K562 (cell line): ENCODE measurements at regions not wholly inside any gene's neighbourhood (a gene's known extent, or its start where the extent isn't known, plus 50 kb on each side); places are given as distances from the start of the nearest gene placed in this dataset.

Experiments
- ATAC-seq: fragments of 200-7000 bp; cut with Tn5 transposase; 3 replicates; pipeline ENCODE4 v1.9.1; 2020; ENCODE audit warnings: moderate library complexity
- BruUV-seq: library from RNA; stranded (reverse); fragments of 400-500 nt; replicated peaks from 2 replicates; lab custom pipeline; 2021; lab: Mats Ljungman, UMichigan
- CTCF ChIA-PET: fragments of 300-600 bp; formaldehyde crosslinking; extraction: SDS; loops from one replicate; lab custom pipeline; 2021; ENCODE audit warnings: low intra/inter-chr PET ratio; lab: Yijun Ruan, JAX
- POLR2A ChIA-PET: fragments of 300-600, 350-650 bp; sonication (Branson Sonifier 250); formaldehyde crosslinking; extraction: SDS; loops from one replicate; lab custom pipeline; 2021; ENCODE audit warnings: antibody characterized with exemption, inconsistent platforms; lab: Yijun Ruan, JAX
- DNase-seq, 4 experiments: peaks; one replicate each; pipeline versions ENCODE4 v3.0.0 to v3.0.0-alpha.2; 2011 to 2018; ENCODE audit warnings: low spot score in 3 of 4, mixed read lengths in 3 of 4; ENCODE audit errors: extremely low read depth in 1 of 4
- FAIRE-seq: peaks from 2 replicates; lab custom pipeline; 2011; peaks lifted over from hg19 to GRCh38; lab: Jason Lieb, UNC
- H2AFZ ChIP-seq: 2 replicates; pipeline ENCODE4 v1.6.0; 2011; ENCODE audit warnings: low read depth, low read length, control low read depth, inconsistent platforms
- H3K27ac ChIP-seq: fragments of 200-600 bp; 3 replicates; pipeline ENCODE4 v1.8.0; 2011; ENCODE audit warnings: low read depth, mild to moderate bottlenecking, control low read depth, inconsistent platforms, low read length, moderate library complexity, mixed read lengths; ENCODE audit errors: extremely low read depth
- H3K27me3 ChIP-seq, 2 experiments: fragments of 300-600 bp in 1 of 2; 2 replicates in 1 of 2; 3 replicates in 1 of 2; pipeline versions ENCODE4 v1.6.0 to v1.8.0; 2011; ENCODE audit warnings: inconsistent platforms in 2 of 2, low read length in 2 of 2, mild to moderate bottlenecking in 1 of 2, mixed read lengths in 1 of 2, moderate library complexity in 1 of 2; ENCODE audit not compliant: control insufficient read depth in 2 of 2, insufficient read depth in 2 of 2
- H3K36me3 ChIP-seq: fragments of 300-600 bp; 3 replicates; pipeline ENCODE4 v1.8.0; 2011; ENCODE audit warnings: mild to moderate bottlenecking, low read length, inconsistent platforms; ENCODE audit not compliant: control insufficient read depth, insufficient read depth
- H3K4me1 ChIP-seq, 2 experiments: fragments of 200-600 bp in 1 of 2; replicated peaks in 1 of 2; 2 replicates in 1 of 2; 3 replicates in 1 of 2; pipeline versions ENCODE4 v1.5.1 to v1.8.0; 2011; ENCODE audit warnings: inconsistent platforms in 2 of 2, low read length in 2 of 2, mild to moderate bottlenecking in 1 of 2, mixed read lengths in 1 of 2, moderate library complexity in 1 of 2; ENCODE audit not compliant: control insufficient read depth in 2 of 2, insufficient read depth in 2 of 2
- H3K4me2 ChIP-seq: 2 replicates; pipeline ENCODE4 v1.6.1; 2011; ENCODE audit warnings: low read length, control low read depth, inconsistent platforms, mixed read lengths; ENCODE audit not compliant: insufficient read depth
- H3K4me3 ChIP-seq: fragments of 200-600 bp; sonication (generic), shearing (Covaris generic); 2 replicates; pipeline ENCODE4 v1.5.1; 2016; ENCODE audit warnings: control low read depth, inconsistent platforms
- H3K79me2 ChIP-seq: fragments of 200-600 bp; 3 replicates; pipeline ENCODE4 v1.8.0; 2011; ENCODE audit warnings: low read length, inconsistent platforms; ENCODE audit not compliant: control insufficient read depth, insufficient read depth
- H3K9ac ChIP-seq, 2 experiments: 2 replicates each; pipeline versions ENCODE4 v1.6.0 to v1.6.1; 2011; ENCODE audit warnings: low read depth in 2 of 2, low read length in 2 of 2, control low read depth in 1 of 2, inconsistent platforms in 1 of 2, mild to moderate bottlenecking in 1 of 2, mixed read lengths in 1 of 2; ENCODE audit not compliant: insufficient read depth in 1 of 2
- H3K9me1 ChIP-seq: one replicate; pipeline ENCODE4 v1.6.0; 2011; ENCODE audit warnings: inconsistent platforms, mild to moderate bottlenecking, low read length, moderate library complexity; ENCODE audit not compliant: control insufficient read depth, insufficient read depth
- H3K9me3 ChIP-seq: replicated peaks from 2 replicates; pipeline ENCODE4 v1.5.1; 2011; ENCODE audit warnings: low read depth, low read length, inconsistent platforms; ENCODE audit not compliant: control insufficient read depth, insufficient read depth
- H4K20me1 ChIP-seq: replicated peaks from 2 replicates; pipeline ENCODE4 v1.6.1; 2011; ENCODE audit warnings: low read length, inconsistent platforms, mixed read lengths; ENCODE audit not compliant: control insufficient read depth, insufficient read depth
- ATF1 ChIP-seq, 2 experiments: fragments of 450-650 bp in 1 of 2; IDR thresholded peaks; 2 replicates each; pipeline ENCODE4 v1.6.1; 2016; ENCODE audit warnings: missing compliant biosample characterization in 1 of 2, missing genetic modification characterization in 1 of 2
- CEBPB ChIP-seq: fragments of 450-650 bp; IDR thresholded peaks from 2 replicates; pipeline ENCODE4 v1.6.1; 2016; ENCODE audit warnings: missing genetic modification characterization, missing compliant biosample characterization
- CHD4 ChIP-seq: fragments of 200-600 bp; sonication (generic); IDR thresholded peaks from 3 replicates; pipeline ENCODE4 v1.6.1; 2012; ENCODE audit warnings: low read depth, mild to moderate bottlenecking, mixed read lengths, low read length, inconsistent platforms; ENCODE audit not compliant: insufficient read depth, insufficient replicate concordance, poor library complexity, severe bottlenecking
- GMEB1 ChIP-seq: fragments of 250-450 bp; sonication (Bioruptor Pico); IDR thresholded peaks from 2 replicates; pipeline ENCODE4 v1.4.0; 2020; ENCODE audit warnings: mild to moderate bottlenecking
- HMBOX1 ChIP-seq: sonication (generic); IDR thresholded peaks from 2 replicates; pipeline ENCODE4 v1.6.1; 2016
- MBD1 ChIP-seq: fragments of 250-450 bp; sonication (Bioruptor Pico); IDR thresholded peaks from 2 replicates; pipeline ENCODE4 v1.8.0; 2022; ENCODE audit warnings: inconsistent platforms
- NR2C1 ChIP-seq, 2 experiments: fragments of 450-650 bp; IDR thresholded peaks; 2 replicates each; pipeline ENCODE4 v1.6.1; 2017; ENCODE audit warnings: mild to moderate bottlenecking in 2 of 2, antibody characterized with exemption in 1 of 2, inconsistent platforms in 1 of 2, missing compliant biosample characterization in 1 of 2, missing genetic modification characterization in 1 of 2
- PCBP2 ChIP-seq: fragments of 200-400 bp; formaldehyde crosslinking; IDR thresholded peaks from 2 replicates; pipeline ENCODE4 v1.6.1; 2018; ENCODE audit warnings: low read length, low read depth, mild to moderate bottlenecking, moderate library complexity; ENCODE audit not compliant: poor library complexity, severe bottlenecking
- PHF20 ChIP-seq: fragments of 450-650 bp; IDR thresholded peaks from 2 replicates; pipeline ENCODE4 v1.6.1; 2018; ENCODE audit not compliant: partially characterized antibody
- PHTF2 ChIP-seq: fragments of 250-450 bp; sonication (Bioruptor Pico); IDR thresholded peaks from 2 replicates; pipeline ENCODE4 v1.5.0; 2021; ENCODE audit warnings: mild to moderate bottlenecking
- SRF ChIP-seq, 2 experiments: fragments of 250-450, 450-650 bp in 1 of 2; sonication (Bioruptor Pico) in 1 of 2; sonication (generic) in 1 of 2; formaldehyde crosslinking; IDR thresholded peaks; 2 replicates each; pipeline versions ENCODE4 v1.5.0 to v1.5.1; 2020 to 2022; ENCODE audit warnings: mild to moderate bottlenecking in 1 of 2, missing genetic modification reagents in 1 of 2
- THRA ChIP-seq: fragments of 450-650 bp; IDR thresholded peaks from 2 replicates; pipeline ENCODE4 v1.6.1; 2017; ENCODE audit warnings: mild to moderate bottlenecking, moderate library complexity
- ZC3H4 ChIP-seq: sonication (generic); formaldehyde crosslinking; IDR thresholded peaks from 2 replicates; pipeline ENCODE4 v1.9.0; 2021; ENCODE audit warnings: missing genetic modification reagents, borderline replicate concordance
- ZNF280B ChIP-seq: fragments of 250-450 bp; sonication (Bioruptor Pico); IDR thresholded peaks from 2 replicates; pipeline ENCODE4 v1.5.1; 2021; ENCODE audit warnings: mild to moderate bottlenecking
- ZNF551 ChIP-seq: fragments of 250-450 bp; sonication (Bioruptor Pico); IDR thresholded peaks from 2 replicates; pipeline ENCODE4 v1.5.0; 2021; ENCODE audit warnings: mild to moderate bottlenecking, moderate library complexity
- WGBS: fragments of 100-300 bp; shearing (Covaris generic); methylation state at CpG from one replicate; pipeline ENCODE4 v1.1.6; 2016; ENCODE audit warnings: low coverage, mixed read lengths; ENCODE audit not compliant: insufficient coverage; ENCODE audit errors: missing lambda C conversion rate; 5-methylcytosine and 5-hydroxymethylcytosine counted together
- in situ Hi-C: fragments of 300-500 bp; cut with MboI; formaldehyde crosslinking; loops from 4 replicates; pipeline ENCODE4 v1.15.0; 2018; ENCODE audit warnings: inconsistent platforms, mixed read lengths
- intact Hi-C: fragments of 100-400 bp; cut with micrococcal nuclease; formaldehyde crosslinking; loops from 2 replicates; pipeline ENCODE4 v1.14.2; 2022

GRCh38 chr4:25981749-25982148 lies 67.7 kb downstream of the SMIM20 start:
- no peak for FAIRE-seq
- in situ Hi-C loops, result no loop called here
- ChIA-PET CTCF (no interaction called here), POLR2A (interaction anchor here (0.6 kb wide), 2 partner anchors 28 to 274 kb away, joined by 3 to 4 read pairs; no protein-coding TSS in a partner anchor)
- Histone ChIP-seq H2AFZ (no peak overlapping the region), H3K36me3 (no peaks in the 10 kb centered on the region), H3K4me1 (no peaks in the 10 kb centered on the region; a peak in 1 of 5 replicates), H3K9me3 (no peaks in the 10 kb centered on the region), H3K27me3 (peaks cover 19 to 50% of the 10 kb centered on the region in 2 experiments; a peak in 4 of 5 replicates), H3K27ac (no peak overlapping the region), H3K4me2 (no peak overlapping the region), H3K79me2 (no peaks in the 10 kb centered on the region), H3K4me3 (no peak overlapping the region), H3K9ac (no peak overlapping the region), H3K9me1 (no peaks in the 10 kb centered on the region), H4K20me1 (no peaks in the 10 kb centered on the region)
- 0% methylated on average over 3 of the region's 3 CpGs for WGBS
- BruUV-seq, result no TSS peak
- no peak for ATAC-seq
- DNase-seq, result no peak
- no peak for TF ChIP-seq ZC3H4 (CRISPR knock-in tag)
- no peak for TF ChIP-seq PHF20
- no peak for TF ChIP-seq CHD4
- no peak for TF ChIP-seq ZNF551
- TF ChIP-seq ZNF280B, result no peak
- no peak for TF ChIP-seq PCBP2
- no peak for TF ChIP-seq SRF (CRISPR knock-in tag; IDR thresholded peaks at IDR 0.05)
- no peak for TF ChIP-seq MBD1 (CRISPR knock-in tag)
- TF ChIP-seq PHTF2 (CRISPR knock-in tag), result no peak
- no peak for TF ChIP-seq THRA
- no peak for TF ChIP-seq GMEB1 (CRISPR knock-in tag)
- no peak for TF ChIP-seq ATF1 (CRISPR knock-in tag; IDR thresholded peaks at IDR 0.05)
- TF ChIP-seq ATF1 (tag; IDR thresholded peaks at IDR 0.05), result no peak
- TF ChIP-seq CEBPB (tag), result no peak
- no peak for TF ChIP-seq NR2C1 (IDR thresholded peaks at IDR 0.05)
- TF ChIP-seq NR2C1 (tag; IDR thresholded peaks at IDR 0.05), result no peak
- no peak for TF ChIP-seq HMBOX1
- intact Hi-C loops, result loop anchor here (10.0 kb wide), 1 partner anchor 537 kb away; no protein-coding TSS in a partner anchor
